MM.1S (cell line): ENCODE measurements at regions not wholly inside any gene's neighbourhood (a gene's known extent, or its start where the extent isn't known, plus 50 kb on each side); places are given as distances from the start of the nearest gene placed in this dataset.

Experiments
- DNase-seq: peaks from one replicate; pipeline ENCODE4 v3.0.0-alpha.2; 2015
- H2AFZ ChIP-seq: fragments of 300-600 bp; sonication (generic); 2 replicates; pipeline ENCODE4 v1.6.0; 2016; ENCODE audit warnings: antibody characterized with exemption, low read length
- H3F3A ChIP-seq: fragments of 300-600 bp; sonication (generic); 2 replicates; pipeline ENCODE4 v1.6.1; 2016; ENCODE audit warnings: mild to moderate bottlenecking, antibody characterized with exemption, low read length, moderate library complexity, mixed read lengths; ENCODE audit not compliant: insufficient read depth
- H3K27ac ChIP-seq: fragments of 300-600 bp; sonication (generic); 2 replicates; pipeline ENCODE4 v1.5.1; 2016; ENCODE audit warnings: mild to moderate bottlenecking, low read length
- H3K27me3 ChIP-seq: fragments of 300-600 bp; sonication (generic); replicated peaks from 2 replicates; pipeline ENCODE4 v1.6.0; 2016; ENCODE audit warnings: low read length; ENCODE audit not compliant: insufficient read depth
- H3K36me3 ChIP-seq: fragments of 300-600 bp; sonication (generic); replicated peaks from 2 replicates; pipeline ENCODE4 v1.6.1; 2016; ENCODE audit warnings: mild to moderate bottlenecking, low read length, mixed read lengths; ENCODE audit not compliant: insufficient read depth
- H3K4me1 ChIP-seq: fragments of 300-600 bp; sonication (generic); 2 replicates; pipeline ENCODE4 v1.6.1; 2016; ENCODE audit warnings: low read length, mixed read lengths
- H3K4me2 ChIP-seq: fragments of 300-600 bp; sonication (generic); 2 replicates; pipeline ENCODE4 v1.6.0; 2016; ENCODE audit warnings: low read depth, low read length
- H3K4me3 ChIP-seq: fragments of 300-600 bp; sonication (generic); 2 replicates; pipeline ENCODE4 v1.5.1; 2016; ENCODE audit warnings: low read length, mixed read lengths
- H3K79me2 ChIP-seq: fragments of 300-600 bp; sonication (generic); 2 replicates; pipeline ENCODE4 v1.6.1; 2016; ENCODE audit warnings: mixed run types, low read length, mixed read lengths
- H3K9ac ChIP-seq: fragments of 300-600 bp; sonication (generic); 2 replicates; pipeline ENCODE4 v1.6.1; 2016; ENCODE audit warnings: low read length, mixed read lengths
- H3K9me2 ChIP-seq: fragments of 300-600 bp; sonication (generic); replicated peaks from 2 replicates; pipeline ENCODE4 v1.6.1; 2016; ENCODE audit warnings: mild to moderate bottlenecking, low read length, mixed read lengths; ENCODE audit not compliant: insufficient read depth
- H3K9me3 ChIP-seq: fragments of 300-600 bp; sonication (generic); replicated peaks from 2 replicates; pipeline ENCODE4 v1.6.1; 2016; ENCODE audit warnings: mild to moderate bottlenecking, low read length, mixed read lengths; ENCODE audit not compliant: insufficient read depth
- H4K20me1 ChIP-seq: fragments of 300-600 bp; sonication (generic); 2 replicates; pipeline ENCODE4 v1.6.1; 2016; ENCODE audit warnings: mild to moderate bottlenecking, low read length, moderate library complexity, mixed read lengths; ENCODE audit not compliant: insufficient read depth
- CTCF ChIP-seq: fragments of 300-600 bp; sonication (generic); IDR thresholded peaks from 2 replicates; pipeline ENCODE4 v1.5.1; 2016; ENCODE audit warnings: antibody characterized with exemption, low read length, mixed read lengths
- EZH2 ChIP-seq: fragments of 300-600 bp; sonication (generic); optimal IDR thresholded peaks from 2 replicates; pipeline ENCODE3; 2017; ENCODE audit warnings: low read depth, mild to moderate bottlenecking, antibody characterized with exemption, low read length, mixed read lengths
- EZH2phosphoT487 ChIP-seq: fragments of 300-600 bp; sonication (generic); IDR thresholded peaks from 2 replicates; pipeline ENCODE4 v1.6.1; 2018; ENCODE audit warnings: antibody characterized with exemption, low read length

DNA sequence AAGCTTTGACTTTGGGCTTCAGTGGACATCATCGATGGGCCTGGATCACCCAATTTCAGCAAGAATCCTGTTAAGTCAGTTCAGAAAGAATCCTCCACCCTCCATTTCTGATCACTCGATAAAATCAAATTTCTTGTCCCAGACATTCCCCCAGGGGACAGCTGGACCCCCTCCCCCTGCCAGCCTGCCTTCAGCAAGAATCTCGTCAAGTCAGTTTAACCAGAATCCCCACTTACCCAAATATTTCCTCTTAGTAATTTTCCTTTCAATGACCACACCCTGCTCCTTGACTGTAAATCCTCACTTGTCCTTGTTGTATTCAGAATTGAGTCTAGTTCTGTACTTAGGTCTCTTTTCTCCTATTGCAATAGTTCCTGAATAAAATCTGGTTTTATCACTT, 766.9 kb downstream of the XPNPEP1 start:
- TF ChIP-seq CTCF (no peak), EZH2 (no peak), EZH2phosphoT487 (no peak)
- Histone ChIP-seq H2AFZ (no peak overlapping the region), H3K9me2 (no peaks in the 10 kb centered on the region), H3K4me1 (no peaks in the 10 kb centered on the region), H3F3A (no peaks in the 10 kb centered on the region), H3K9ac (no peak overlapping the region), H3K27me3 (no peaks in the 10 kb centered on the region), H3K4me2 (no peak overlapping the region), H3K4me3 (no peak overlapping the region), H3K9me3 (no peaks in the 10 kb centered on the region), H3K36me3 (no peaks in the 10 kb centered on the region), H3K79me2 (no peaks in the 10 kb centered on the region), H3K27ac (no peak overlapping the region), H4K20me1 (no peaks in the 10 kb centered on the region)
- DNase-seq, result no peak

DNA sequence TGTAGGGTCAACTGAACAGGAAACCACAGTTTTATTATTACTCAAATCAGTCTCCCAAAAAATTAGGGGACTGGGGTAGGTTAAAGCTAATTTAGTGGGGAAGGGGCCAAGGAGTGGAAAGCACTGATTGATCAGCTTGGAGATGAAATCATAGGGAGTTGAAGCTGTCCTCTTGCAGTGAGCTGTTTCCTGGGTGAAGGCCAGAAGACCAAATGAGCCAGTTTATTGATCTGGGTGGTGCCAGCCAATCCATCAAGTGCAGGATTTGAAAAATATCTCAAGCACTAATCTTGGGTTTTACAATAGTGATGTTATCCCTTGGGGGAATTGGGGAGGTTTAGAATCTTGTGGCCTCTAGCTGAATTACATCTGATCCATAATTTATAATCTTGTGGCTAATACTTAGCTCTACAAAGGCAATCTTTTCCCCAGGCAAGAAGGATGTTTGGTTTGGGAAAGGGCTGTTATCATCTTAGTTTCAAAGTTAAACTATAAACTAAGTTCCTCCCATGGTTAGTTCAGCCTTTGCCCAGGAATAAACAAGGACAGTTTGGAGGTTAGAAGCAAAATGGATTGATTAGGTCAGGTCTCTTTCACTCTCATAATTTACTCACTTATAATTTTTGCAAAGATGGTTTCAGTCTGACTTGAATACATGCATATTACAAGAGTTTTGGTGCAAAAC, 773.5 kb downstream of the XPNPEP1 start:
- Histone ChIP-seq H3K9ac (no peak overlapping the region), H4K20me1 (no peaks in the 10 kb centered on the region), H3F3A (no peaks in the 10 kb centered on the region), H2AFZ (no peak overlapping the region), H3K4me3 (no peak overlapping the region), H3K4me2 (no peak overlapping the region), H3K9me3 (no peaks in the 10 kb centered on the region), H3K79me2 (no peaks in the 10 kb centered on the region), H3K27ac (no peak overlapping the region), H3K27me3 (no peaks in the 10 kb centered on the region), H3K36me3 (no peaks in the 10 kb centered on the region), H3K4me1 (no peaks in the 10 kb centered on the region), H3K9me2 (no peaks in the 10 kb centered on the region)
- DNase-seq, result no peak
- no peak for TF ChIP-seq EZH2phosphoT487
- no peak for TF ChIP-seq EZH2
- no peak for TF ChIP-seq CTCF

DNA sequence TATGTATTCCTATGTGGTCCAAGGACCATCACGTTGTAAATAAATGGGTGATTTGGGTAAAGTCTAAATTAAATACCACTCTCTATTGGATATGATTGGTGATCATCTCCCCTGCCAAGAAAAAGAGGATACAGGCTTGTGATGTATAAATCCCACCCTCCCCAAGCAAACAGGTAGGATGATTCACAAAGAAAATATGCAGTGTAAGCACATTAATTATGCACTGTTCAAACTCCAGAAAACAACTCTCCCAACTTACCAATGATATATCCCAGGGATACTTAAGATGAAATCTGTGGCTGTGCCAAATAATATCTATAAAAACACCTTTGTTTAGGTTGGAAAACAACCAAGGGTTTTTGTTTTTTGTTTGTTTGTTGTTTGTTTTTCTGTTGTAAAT, 795.9 kb downstream of the XPNPEP1 start:
- H3K4me3 ChIP-seq, result no peak overlapping the region
- no peak overlapping the region for H2AFZ ChIP-seq
- DNase-seq, result no peak
- no peaks in the 10 kb centered on the region for H3K27me3 ChIP-seq
- no peak overlapping the region for H3K27ac ChIP-seq
- no peaks in the 10 kb centered on the region for H3K36me3 ChIP-seq
- H3K79me2 ChIP-seq, result no peaks in the 10 kb centered on the region
- no peak overlapping the region for H3K4me2 ChIP-seq
- H3K9ac ChIP-seq, result no peak overlapping the region
- no peaks in the 10 kb centered on the region for H3K9me2 ChIP-seq
- TF ChIP-seq CTCF (no peak), EZH2 (no peak), EZH2phosphoT487 (no peak)
- no peaks in the 10 kb centered on the region for H4K20me1 ChIP-seq
- H3K9me3 ChIP-seq, result no peaks in the 10 kb centered on the region
- H3K4me1 ChIP-seq, result no peaks in the 10 kb centered on the region
- no peaks in the 10 kb centered on the region for H3F3A ChIP-seq
